ENCODE measurements at regions not wholly inside any gene's neighbourhood (a gene's known extent, or its start where the extent isn't known, plus 50 kb on each side); places are given as distances from the start of the nearest gene placed in this dataset.

GRCh38 chr12:22124987-22125386 is 79.0 kb downstream of the CMAS start:
- TF ChIP-seq CTCF (IDR thresholded peaks at IDR 0.05; ENCODE audit: low read depth, low read length, missing input control) (no peak), MAX (IDR thresholded peaks at IDR 0.05) (no peak), ATF3 (IDR thresholded peaks at IDR 0.05) (no peak), GABPA (IDR thresholded peaks at IDR 0.05 in 1 of 2, conservative IDR thresholded peaks at IDR 0.05 in 1 of 2) (no peak), EGR1 (IDR thresholded peaks at IDR 0.05; ENCODE audit: low read depth in 2 of 2) (no peak), REST (IDR thresholded peaks at IDR 0.05) (no peak), ZBTB33 (IDR thresholded peaks at IDR 0.05) (no peak), TAF1 (conservative IDR thresholded peaks at IDR 0.05) (no peak)

Data from liver (tissue), 3 donors.